ENCODE measurements at regions not wholly inside any gene's neighbourhood (a gene's known extent, or its start where the extent isn't known, plus 50 kb on each side); places are given as distances from the start of the nearest gene placed in this dataset.

- no peak overlapping the region for H3K4me3 ChIP-seq (ENCODE audit: low read depth, low read length)
- no peak for TF ChIP-seq CTCF (IDR thresholded peaks at IDR 0.05; ENCODE audit: control insufficient read depth, extremely low read depth, insufficient read depth)
- no peak for DNase-seq (ENCODE audit: low read depth)
These were observed 78.9 kb upstream of the TTC14 start for GRCh38 chr3:180523040-180523439.

- DNase-seq (ENCODE audit: low read depth): no peak
- no peak overlapping the region for H3K4me3 ChIP-seq (ENCODE audit: low read depth, low read length)
- TF ChIP-seq CTCF (IDR thresholded peaks at IDR 0.05; ENCODE audit: control insufficient read depth, extremely low read depth, insufficient read depth): no peak
These were observed 73.1 kb upstream of the TTC14 start for GRCh38 chr3:180528843-180529242.

- no peak overlapping the region for H3K4me3 ChIP-seq (ENCODE audit: low read depth, low read length)
- TF ChIP-seq CTCF (IDR thresholded peaks at IDR 0.05; ENCODE audit: control insufficient read depth, extremely low read depth, insufficient read depth): no peak
- no peak for DNase-seq (ENCODE audit: low read depth)
These were observed 72.2 kb upstream of the TTC14 start for GRCh38 chr3:180529778-180530177.

- no peak overlapping the region for H3K4me3 ChIP-seq (ENCODE audit: low read depth, low read length)
- TF ChIP-seq CTCF (IDR thresholded peaks at IDR 0.05; ENCODE audit: control insufficient read depth, extremely low read depth, insufficient read depth): no peak
- DNase-seq (ENCODE audit: low read depth): no peak
These were observed 71.7 kb upstream of the TTC14 start for GRCh38 chr3:180530276-180530675.

GRCh38 chr3:180531303-180532278, 70.4 kb upstream of the TTC14 start:
- H3K4me3 ChIP-seq (ENCODE audit: low read depth, low read length): no peak overlapping the region
- no peak for TF ChIP-seq CTCF (IDR thresholded peaks at IDR 0.05; ENCODE audit: control insufficient read depth, extremely low read depth, insufficient read depth)

GRCh38 chr3:180534828-180535227, 67.1 kb upstream of the TTC14 start:
- H3K4me3 ChIP-seq (ENCODE audit: low read depth, low read length): no peak overlapping the region
- DNase-seq (ENCODE audit: low read depth): no peak
- TF ChIP-seq CTCF (IDR thresholded peaks at IDR 0.05; ENCODE audit: control insufficient read depth, extremely low read depth, insufficient read depth): no peak

More at GRCh38 chr3:180531303-180532278, 70.4 kb upstream of the TTC14 start:
- DNase-seq (ENCODE audit: low read depth): no peak
